Mucosa of rectum (tissue), 2 donors: ENCODE measurements at regions not wholly inside any gene's neighbourhood (a gene's known extent, or its start where the extent isn't known, plus 50 kb on each side); places are given as distances from the start of the nearest gene placed in this dataset.

Experiments
- H3K27ac ChIP-seq, 2 donors: one replicate each; pipeline ENCODE4 v1.7.0; 2013; ENCODE audit warnings: inconsistent platforms in 2 of 2, low read depth in 2 of 2, low read length in 2 of 2
- H3K27me3 ChIP-seq, 2 donors: one replicate each; pipeline ENCODE4 v1.7.0; 2013; ENCODE audit warnings: low read length in 2 of 2; ENCODE audit not compliant: control insufficient read depth in 2 of 2, insufficient read depth in 2 of 2
- H3K36me3 ChIP-seq, 2 donors: one replicate each; pipeline ENCODE4 v1.7.0; 2013; ENCODE audit warnings: low read length in 2 of 2; ENCODE audit not compliant: control insufficient read depth in 2 of 2, insufficient read depth in 2 of 2
- H3K4me1 ChIP-seq, 2 donors: one replicate each; pipeline ENCODE4 v1.7.0; 2013; ENCODE audit warnings: low read length in 2 of 2, mild to moderate bottlenecking in 1 of 2; ENCODE audit not compliant: control insufficient read depth in 2 of 2, insufficient read depth in 2 of 2
- H3K4me3 ChIP-seq, 2 donors: one replicate each; pipeline ENCODE4 v1.7.0; 2013; ENCODE audit warnings: low read length in 2 of 2
- H3K9ac ChIP-seq, 2 donors: one replicate each; pipeline ENCODE4 v1.7.0; 2013; ENCODE audit warnings: low read length in 2 of 2, low read depth in 1 of 2, mild to moderate bottlenecking in 1 of 2
- H3K9me3 ChIP-seq, 2 donors: one replicate each; pipeline ENCODE4 v1.7.0; 2013; ENCODE audit warnings: low read length in 2 of 2; ENCODE audit not compliant: control insufficient read depth in 2 of 2
- donor health status: healthy.
- donor health status: Normal muscosa, but diverticular disease.

DNA sequence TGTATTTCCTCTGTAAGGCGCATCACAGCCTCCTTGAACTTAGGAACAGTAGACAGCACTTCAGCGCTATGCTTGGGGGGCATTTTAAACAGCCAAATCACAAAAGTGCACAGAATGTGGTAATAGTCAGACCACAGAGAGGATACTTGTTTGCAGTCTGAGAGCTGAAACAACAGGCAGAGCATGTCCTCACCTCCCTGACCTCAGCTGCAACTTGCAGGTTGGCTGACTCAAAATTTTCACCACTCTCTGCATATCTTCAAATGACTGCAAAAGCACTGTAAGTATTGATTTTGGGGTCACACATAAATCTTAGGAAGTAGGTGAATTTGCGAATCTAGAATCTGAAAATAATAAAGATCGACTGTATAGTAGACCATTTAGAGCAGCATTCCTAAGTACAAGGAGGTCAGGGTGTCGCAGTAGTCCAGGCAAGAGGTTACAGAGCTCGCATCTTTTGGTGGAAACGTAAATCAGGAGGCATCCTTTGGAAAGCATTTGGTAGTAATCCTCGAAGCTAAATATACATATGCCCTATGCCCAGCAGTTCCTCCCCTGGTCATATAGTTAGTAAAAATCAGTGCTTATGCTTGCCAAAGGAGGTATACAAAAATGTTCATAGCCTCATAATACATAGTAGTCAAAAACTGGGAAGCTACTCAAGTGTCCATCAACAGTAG, 108.2 kb upstream of the MYCN start:
- Histone ChIP-seq H3K9me3 (no peaks in the 10 kb centered on the region), H3K9ac (no peak overlapping the region), H3K4me1 (no peaks in the 10 kb centered on the region), H3K36me3 (no peaks in the 10 kb centered on the region), H3K27ac (no peak overlapping the region), H3K4me3 (no peak overlapping the region), H3K27me3 (no peaks in the 10 kb centered on the region)

DNA sequence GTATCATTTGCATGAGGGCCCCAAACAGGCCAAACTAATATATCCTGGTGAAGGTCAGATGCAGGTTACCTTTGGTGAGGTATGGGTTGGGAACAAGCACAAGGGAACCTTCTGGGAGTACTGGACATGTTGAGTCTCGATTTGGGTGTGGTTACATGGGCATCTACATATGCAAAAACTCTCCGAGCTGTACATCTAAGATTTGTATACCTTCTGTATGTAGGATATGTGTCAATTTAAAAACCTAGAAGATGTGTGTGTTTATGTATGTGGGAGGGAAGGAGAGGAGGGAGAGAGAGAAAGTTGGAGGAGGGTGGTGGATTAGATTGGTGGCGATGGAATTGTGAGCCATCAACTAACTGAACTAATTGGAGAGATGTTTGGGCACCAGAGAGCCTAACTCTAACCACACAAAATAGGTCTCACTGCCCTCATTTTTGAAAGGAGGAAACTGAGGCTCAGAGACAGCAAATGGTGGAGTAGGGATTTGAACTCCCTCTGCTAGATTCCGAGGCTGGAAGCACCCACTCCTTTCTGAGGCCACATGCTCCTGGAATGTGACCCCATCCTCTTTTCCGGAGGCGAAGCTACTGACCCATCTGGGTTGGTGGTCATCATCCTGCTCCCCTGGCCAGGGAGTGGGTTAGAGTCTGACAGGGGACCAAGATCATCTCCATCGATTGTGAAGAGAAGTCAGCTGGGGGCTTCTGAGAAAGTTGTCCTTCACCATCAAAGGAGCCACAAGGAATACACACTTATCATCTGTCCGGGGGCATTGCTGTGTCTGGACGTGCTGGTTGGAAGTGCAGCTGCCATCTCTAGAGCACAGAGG, 107.3 kb upstream of the MYCN start:
- Histone ChIP-seq H3K4me3 (no peak overlapping the region), H3K27me3 (no peaks in the 10 kb centered on the region), H3K9ac (no peak overlapping the region), H3K27ac (no peak overlapping the region), H3K9me3 (no peaks in the 10 kb centered on the region), H3K4me1 (no peaks in the 10 kb centered on the region), H3K36me3 (no peaks in the 10 kb centered on the region)

DNA sequence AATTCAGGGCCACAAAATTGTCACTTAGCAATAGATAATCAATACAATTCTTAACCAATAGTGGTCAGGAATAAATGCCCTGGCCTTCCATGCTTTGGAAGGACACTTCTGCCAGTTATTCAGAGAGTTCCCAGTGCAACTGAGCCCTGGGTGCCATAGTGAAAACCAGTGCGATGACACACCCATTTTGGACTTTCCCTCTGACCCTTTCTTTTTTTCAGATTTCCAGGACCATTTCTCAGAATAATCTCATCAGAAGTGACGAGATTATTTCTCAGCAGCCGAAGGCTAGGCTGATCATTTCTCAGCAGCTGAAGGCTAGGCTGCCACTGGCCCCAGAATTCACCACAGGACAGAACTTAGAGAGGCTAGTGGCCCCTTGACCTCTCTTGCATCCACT, 106.6 kb upstream of the MYCN start:
- Histone ChIP-seq H3K9ac (no peak overlapping the region), H3K4me3 (no peak overlapping the region), H3K9me3 (no peaks in the 10 kb centered on the region), H3K27ac (no peak overlapping the region), H3K27me3 (no peaks in the 10 kb centered on the region), H3K36me3 (no peaks in the 10 kb centered on the region), H3K4me1 (no peaks in the 10 kb centered on the region)

DNA sequence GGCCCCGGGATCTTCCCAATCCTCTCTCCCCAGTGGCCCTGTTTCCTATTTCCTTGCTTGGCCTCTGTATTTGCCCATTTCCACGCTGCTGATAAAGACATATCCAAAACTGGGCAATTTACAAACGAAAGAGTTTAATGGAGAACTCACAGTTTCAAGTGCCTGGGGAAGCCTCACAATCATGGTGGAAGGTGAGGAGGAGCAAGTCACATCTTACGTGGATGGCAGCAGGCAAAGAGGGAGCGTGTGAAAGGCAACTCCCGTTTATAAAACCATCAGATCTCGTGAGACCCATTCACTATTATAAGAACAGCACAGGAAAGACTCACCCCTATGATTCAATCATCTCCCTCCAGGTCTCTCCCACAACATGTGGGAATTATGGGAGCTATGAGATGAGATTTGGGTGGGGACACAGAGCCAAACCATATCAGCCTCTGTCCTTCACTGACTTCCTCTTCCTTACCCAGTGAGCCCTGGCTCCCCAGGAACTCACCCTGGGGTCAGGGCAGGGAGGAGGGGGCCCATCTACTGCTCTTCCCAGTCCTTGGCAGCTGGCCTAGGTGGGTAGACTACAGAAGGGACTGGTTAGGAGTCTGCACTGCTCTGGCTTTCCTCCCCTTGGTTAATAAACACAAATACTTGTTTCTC, 105.8 kb upstream of the MYCN start:
- H3K27me3 ChIP-seq = no peaks in the 10 kb centered on the region
- H3K9ac ChIP-seq = no peak overlapping the region
- no peak overlapping the region for H3K27ac ChIP-seq
- no peaks in the 10 kb centered on the region for H3K4me1 ChIP-seq
- H3K9me3 ChIP-seq = no peaks in the 10 kb centered on the region
- no peak overlapping the region for H3K4me3 ChIP-seq
- no peaks in the 10 kb centered on the region for H3K36me3 ChIP-seq

DNA sequence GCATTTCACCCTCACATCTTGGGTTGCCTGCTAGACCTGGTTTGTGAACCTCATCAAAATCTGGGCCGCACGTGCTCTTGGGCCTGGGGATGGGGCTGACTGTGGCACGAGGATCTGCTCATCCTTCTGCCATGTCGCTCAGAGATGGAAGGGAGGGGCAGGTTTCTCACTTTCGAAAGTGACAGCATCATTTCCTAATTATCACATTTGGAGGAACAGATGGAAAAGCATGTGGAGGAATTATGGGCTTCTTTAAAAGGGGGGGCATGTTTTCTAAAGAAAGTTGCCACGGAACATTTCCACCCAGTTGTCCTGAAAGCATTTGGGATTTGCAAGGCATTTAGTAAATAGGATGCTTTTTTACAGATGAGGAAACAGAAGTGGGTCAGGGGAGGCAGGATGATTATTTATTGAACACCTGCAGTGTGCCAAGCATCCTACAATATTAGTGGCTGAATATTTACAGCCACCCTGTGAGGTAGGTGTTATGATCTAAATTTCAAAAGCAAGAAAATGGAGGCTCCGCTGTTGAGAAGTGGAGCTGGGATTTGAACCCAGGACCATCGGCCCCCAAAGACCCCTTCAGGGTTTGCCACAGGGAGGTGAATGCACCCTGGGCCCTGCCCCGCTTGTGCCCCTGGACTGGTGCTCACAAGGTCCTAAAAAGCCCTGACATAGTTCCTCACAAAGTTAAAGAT, 104.2 kb upstream of the MYCN start:
- H3K27me3 ChIP-seq = no peaks in the 10 kb centered on the region
- no peak overlapping the region for H3K27ac ChIP-seq
- no peak overlapping the region for H3K4me3 ChIP-seq
- H3K36me3 ChIP-seq = no peaks in the 10 kb centered on the region
- no peak overlapping the region for H3K9ac ChIP-seq
- H3K4me1 ChIP-seq = no peaks in the 10 kb centered on the region
- H3K9me3 ChIP-seq = no peaks in the 10 kb centered on the region

DNA sequence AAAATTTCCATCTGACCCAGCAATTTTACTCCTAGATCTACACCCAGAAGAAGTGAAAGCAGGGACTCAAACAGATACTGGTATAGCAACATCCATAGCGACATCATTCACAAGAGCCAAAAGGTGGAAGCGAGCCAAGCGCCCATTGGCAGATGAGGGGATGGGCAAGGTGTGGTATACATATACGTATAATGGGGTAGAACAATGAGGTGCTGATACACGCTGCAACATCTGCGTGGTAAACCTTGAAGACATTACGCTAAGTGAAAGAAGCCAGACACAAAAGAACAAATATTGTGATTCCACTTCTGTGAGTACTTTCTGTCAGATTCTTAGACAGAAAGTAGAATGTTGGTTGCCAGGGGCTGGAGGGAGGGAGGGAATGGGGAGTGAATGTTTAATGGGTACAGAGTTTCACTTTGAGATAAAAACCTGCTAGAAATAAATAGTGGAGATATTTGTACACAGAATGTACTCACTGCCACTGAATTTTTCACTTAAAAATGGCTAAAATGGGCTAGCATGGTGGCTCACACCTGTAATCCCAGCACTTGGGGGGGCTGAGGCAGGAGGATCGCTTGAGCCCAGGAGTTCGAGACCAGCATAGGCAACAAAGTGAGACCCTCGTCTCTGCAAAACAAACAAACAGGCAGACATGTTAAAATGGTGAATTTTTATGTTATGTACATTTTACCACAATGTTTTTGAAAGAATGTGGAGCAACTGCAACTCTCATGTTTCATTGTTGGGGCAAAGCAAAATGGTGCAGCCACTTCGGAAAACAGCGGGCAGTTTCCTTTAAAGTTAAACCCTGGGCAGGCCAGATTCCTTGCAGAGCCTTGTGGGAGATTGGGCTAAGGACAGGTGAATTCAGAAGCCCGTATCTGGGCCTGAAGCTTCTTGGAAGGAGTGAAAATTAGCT, 103.4 kb upstream of the MYCN start:
- no peak overlapping the region for H3K27ac ChIP-seq
- no peaks in the 10 kb centered on the region for H3K9me3 ChIP-seq
- no peak overlapping the region for H3K4me3 ChIP-seq
- H3K9ac ChIP-seq = no peak overlapping the region
- H3K4me1 ChIP-seq = no peaks in the 10 kb centered on the region
- no peaks in the 10 kb centered on the region for H3K36me3 ChIP-seq
- H3K27me3 ChIP-seq = no peaks in the 10 kb centered on the region

DNA sequence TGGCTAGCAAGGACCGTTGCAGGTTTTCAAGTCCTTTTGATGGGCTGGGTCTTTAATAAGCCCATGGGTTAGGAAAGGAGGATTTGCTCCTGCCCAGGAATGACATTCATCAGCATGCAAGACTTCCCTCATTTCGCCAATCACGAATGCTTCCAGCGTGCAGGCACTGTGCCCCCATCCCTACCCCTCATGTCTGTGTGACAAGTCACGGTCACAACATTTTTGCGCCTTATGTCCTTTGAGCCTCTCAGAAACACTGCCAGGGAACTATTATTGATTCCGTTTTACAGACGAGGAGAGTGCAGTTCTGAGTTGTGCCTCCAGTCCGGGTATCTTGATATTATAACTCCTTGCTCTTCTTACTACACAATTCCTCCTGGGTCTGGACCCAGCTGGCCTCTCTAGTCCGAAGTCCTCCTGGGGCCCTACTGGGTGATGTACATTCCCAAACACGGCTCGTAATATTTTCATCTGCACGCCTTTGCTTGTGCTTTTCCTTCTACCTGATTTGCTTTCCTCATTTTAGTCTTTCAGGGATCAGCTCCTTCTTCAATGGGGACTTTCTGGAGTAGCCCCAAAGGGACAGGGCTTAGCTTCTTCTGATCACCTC, 101.8 kb upstream of the MYCN start:
- Histone ChIP-seq H3K27me3 (no peaks in the 10 kb centered on the region), H3K4me1 (no peaks in the 10 kb centered on the region), H3K9ac (no peak overlapping the region), H3K36me3 (no peaks in the 10 kb centered on the region), H3K9me3 (no peaks in the 10 kb centered on the region), H3K27ac (no peak overlapping the region), H3K4me3 (no peak overlapping the region)

DNA sequence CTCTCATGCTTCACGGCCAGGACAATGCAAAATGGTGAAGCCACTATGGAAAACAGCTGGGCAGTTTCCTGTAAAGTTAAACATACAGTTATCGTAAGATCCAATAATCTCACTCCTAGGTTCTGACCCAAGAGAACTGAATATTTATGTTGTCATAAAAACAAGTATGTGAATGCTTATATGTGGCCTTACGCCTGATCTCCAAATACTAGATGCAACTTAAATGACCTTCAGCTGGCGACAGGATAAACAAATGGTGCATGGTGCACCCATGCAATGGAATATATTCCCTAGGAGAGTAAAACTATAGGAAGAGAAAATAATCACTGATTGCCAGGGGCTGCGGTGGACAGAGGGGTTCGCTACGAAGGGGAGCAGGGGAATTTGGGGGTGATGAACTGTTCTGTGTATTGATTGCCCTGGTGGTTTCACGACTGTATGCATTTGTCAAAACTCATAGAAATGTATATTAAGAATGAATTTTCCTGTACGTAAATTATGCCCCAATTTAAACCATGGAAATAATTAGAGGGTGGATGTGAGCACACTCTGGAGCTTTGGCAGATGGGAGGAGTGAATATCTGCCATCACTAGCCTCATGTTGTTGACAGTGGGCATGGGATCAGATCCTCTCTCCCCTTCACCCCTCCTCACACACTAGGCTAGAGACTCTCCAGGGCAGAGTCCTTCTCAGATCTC, 100.8 kb upstream of the MYCN start:
- no peak overlapping the region for H3K27ac ChIP-seq
- H3K4me3 ChIP-seq = no peak overlapping the region
- H3K27me3 ChIP-seq = no peaks in the 10 kb centered on the region
- no peak overlapping the region for H3K9ac ChIP-seq
- no peaks in the 10 kb centered on the region for H3K4me1 ChIP-seq
- H3K9me3 ChIP-seq = no peaks in the 10 kb centered on the region
- H3K36me3 ChIP-seq = no peaks in the 10 kb centered on the region

DNA sequence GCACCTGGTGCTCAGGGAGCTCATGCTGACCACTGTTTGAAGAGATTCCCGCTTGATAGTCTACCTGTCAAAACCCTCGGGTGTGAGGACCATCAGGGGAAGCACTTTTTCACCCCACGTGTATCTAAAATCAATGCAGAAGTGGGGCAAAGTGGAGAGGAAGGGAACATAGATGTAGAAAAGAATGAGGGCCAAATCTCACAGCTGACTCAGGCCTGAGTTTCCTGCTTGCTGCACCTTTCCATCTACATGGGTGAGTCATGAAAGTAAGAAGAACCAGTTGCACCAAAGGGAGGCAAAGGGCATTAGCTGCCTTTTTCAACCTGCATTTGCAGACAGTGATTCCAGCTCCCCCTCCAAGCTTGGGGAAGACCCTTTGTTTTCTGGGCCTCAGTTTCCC, 100.2 kb upstream of the MYCN start:
- H3K27ac ChIP-seq = no peak overlapping the region
- H3K36me3 ChIP-seq = no peaks in the 10 kb centered on the region

More for the DNA sequence above, 100.2 kb upstream of the MYCN start:
- Histone ChIP-seq H3K9ac (no peak overlapping the region), H3K9me3 (no peaks in the 10 kb centered on the region), H3K27me3 (no peaks in the 10 kb centered on the region), H3K4me3 (no peak overlapping the region), H3K4me1 (no peaks in the 10 kb centered on the region)
